Trophoblast cell (in vitro differentiated cells and primary cell): ENCODE measurements at regions not wholly inside any gene's neighbourhood (a gene's known extent, or its start where the extent isn't known, plus 50 kb on each side); places are given as distances from the start of the nearest gene placed in this dataset.

Experiments used
- DNase-seq, 2 donors: peaks; one replicate each; pipeline ENCODE4 v3.0.0-alpha.2; 2016
- H2AFZ ChIP-seq: 2 replicates; pipeline ENCODE4 v1.6.1; 2013; ENCODE audit warnings: low read length, moderate library complexity, mild to moderate bottlenecking; ENCODE audit not compliant: insufficient read depth, poor library complexity
- H2AK5ac ChIP-seq: 2 replicates; pipeline ENCODE4 v1.6.1; 2013; ENCODE audit warnings: mild to moderate bottlenecking, low read length
- H2BK120ac ChIP-seq: 2 replicates; pipeline ENCODE4 v1.6.1; 2013; ENCODE audit warnings: low read length, mild to moderate bottlenecking, moderate library complexity; ENCODE audit not compliant: insufficient read depth, poor library complexity
- H2BK12ac ChIP-seq: 2 replicates; pipeline ENCODE4 v1.6.1; 2013; ENCODE audit warnings: mild to moderate bottlenecking, low read length, moderate library complexity
- H2BK5ac ChIP-seq: 2 replicates; pipeline ENCODE4 v1.6.1; 2013; ENCODE audit warnings: low read length, low read depth, moderate library complexity, mild to moderate bottlenecking; ENCODE audit not compliant: poor library complexity
- H3K14ac ChIP-seq: 2 replicates; pipeline ENCODE4 v1.6.1; 2013; ENCODE audit warnings: mild to moderate bottlenecking, low read length
- H3K18ac ChIP-seq: 2 replicates; pipeline ENCODE4 v1.6.1; 2013; ENCODE audit warnings: mild to moderate bottlenecking, low read length
- H3K23ac ChIP-seq: 2 replicates; pipeline ENCODE4 v1.6.1; 2013; ENCODE audit warnings: low read length
- H3K27ac ChIP-seq: 2 replicates; pipeline ENCODE4 v1.5.1; 2013; ENCODE audit warnings: low read depth, mild to moderate bottlenecking, inconsistent platforms, low read length, moderate library complexity
- H3K27me3 ChIP-seq: 2 replicates; pipeline ENCODE4 v1.6.1; 2013; ENCODE audit warnings: inconsistent platforms, mild to moderate bottlenecking, low read length, moderate library complexity; ENCODE audit not compliant: insufficient read depth
- H3K36me3 ChIP-seq, 2 experiments: 1 replicate in 1 of 2; 2 replicates in 1 of 2; pipeline ENCODE4 v1.6.1; 2013; ENCODE audit warnings: low read length in 2 of 2, mild to moderate bottlenecking in 2 of 2, moderate library complexity in 1 of 2; ENCODE audit not compliant: insufficient read depth in 2 of 2, control insufficient read depth in 1 of 2
- H3K4ac ChIP-seq: 2 replicates; pipeline ENCODE4 v1.6.1; 2013; ENCODE audit warnings: low read depth, mild to moderate bottlenecking, low read length, moderate library complexity
- H3K4me1 ChIP-seq, 2 experiments: 1 replicate in 1 of 2; 2 replicates in 1 of 2; pipeline ENCODE4 v1.6.1; 2013; ENCODE audit warnings: low read length in 2 of 2, mild to moderate bottlenecking in 2 of 2, moderate library complexity in 1 of 2; ENCODE audit not compliant: insufficient read depth in 2 of 2, control insufficient read depth in 1 of 2
- H3K4me2 ChIP-seq: 2 replicates; pipeline ENCODE4 v1.6.1; 2013; ENCODE audit warnings: inconsistent platforms, mild to moderate bottlenecking, low read length, moderate library complexity
- H3K4me3 ChIP-seq: 2 replicates; pipeline ENCODE4 v1.5.1; 2013; ENCODE audit warnings: mild to moderate bottlenecking, low read depth, low read length, inconsistent platforms
- H3K79me1 ChIP-seq: one replicate; pipeline ENCODE4 v1.6.1; 2013; ENCODE audit warnings: low read length
- H3K79me2 ChIP-seq: 2 replicates; pipeline ENCODE4 v1.6.1; 2013; ENCODE audit warnings: low read length, mild to moderate bottlenecking; ENCODE audit not compliant: control insufficient read depth, insufficient read depth, poor library complexity
- H3K9ac ChIP-seq: 2 replicates; pipeline ENCODE4 v1.6.1; 2013; ENCODE audit warnings: mild to moderate bottlenecking, low read length
- H3K9me3 ChIP-seq: 2 replicates; pipeline ENCODE4 v1.6.1; 2013; ENCODE audit warnings: low read depth, mild to moderate bottlenecking, control low read depth, inconsistent platforms, low read length; ENCODE audit not compliant: insufficient read depth
- H4K12ac ChIP-seq: 2 replicates; pipeline ENCODE4 v1.6.1; 2013; ENCODE audit warnings: low read depth, mild to moderate bottlenecking, low read length, moderate library complexity
- H4K8ac ChIP-seq: 2 replicates; pipeline ENCODE4 v1.6.1; 2013; ENCODE audit warnings: low read depth, mild to moderate bottlenecking, low read length, moderate library complexity
- H4K91ac ChIP-seq: one replicate; pipeline ENCODE4 v1.6.1; 2013; ENCODE audit warnings: low read depth, mild to moderate bottlenecking, low read length, moderate library complexity
- WGBS: extraction: QIAGEN DNeasy Blood & Tissue Kit; methylation state at CpG from one replicate; pipeline ENCODE4 v1.1.7; 2013; ENCODE audit warnings: missing lambda C conversion rate; ENCODE audit not compliant: insufficient read length, insufficient coverage; ENCODE audit errors: extremely low coverage; 5-methylcytosine and 5-hydroxymethylcytosine counted together

DNA sequence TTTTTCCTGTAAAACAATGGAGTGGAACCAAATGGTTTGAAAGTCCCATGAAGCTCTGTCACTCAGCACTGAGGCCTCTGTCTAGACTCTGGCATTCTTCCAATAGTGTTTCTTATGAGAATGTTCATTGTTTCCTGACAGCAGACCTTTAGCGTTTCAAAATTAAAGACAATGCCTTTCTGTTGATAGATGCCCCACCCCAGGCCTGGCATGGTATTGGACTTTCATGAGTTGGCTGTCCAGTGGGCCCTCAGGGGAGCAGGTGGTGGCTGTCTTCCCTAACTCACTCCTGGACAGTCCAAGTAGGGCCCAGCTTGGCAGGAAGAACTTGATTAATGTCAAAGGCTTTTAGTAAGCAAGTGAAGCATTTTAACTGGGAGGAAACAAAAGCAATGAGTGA, 186.5 kb upstream of the CCL2 start:
- Histone ChIP-seq H3K23ac (no peak overlapping the region), H3K14ac (no peak overlapping the region), H4K91ac (no peak overlapping the region), H2BK120ac (no peak overlapping the region), H4K8ac (no peak overlapping the region), H3K4ac (no peak overlapping the region), H3K4me1 (no peaks in the 10 kb centered on the region), H3K79me2 (no peaks in the 10 kb centered on the region), H3K9ac (no peak overlapping the region), H3K79me1 (no peaks in the 10 kb centered on the region), H3K27ac (no peak overlapping the region), H2BK12ac (no peak overlapping the region), H3K9me3 (peaks cover 3% of the 10 kb centered on the region), H3K27me3 (no peaks in the 10 kb centered on the region), H3K18ac (no peak overlapping the region), H3K4me2 (no peak overlapping the region), H2AK5ac (no peak overlapping the region), H3K4me3 (no peak overlapping the region), H2BK5ac (no peak overlapping the region), H4K12ac (no peak overlapping the region), H3K36me3 (no peaks in the 10 kb centered on the region), H2AFZ (no peak overlapping the region)
- DNase-seq: no peak
- no CpG with 5 or more reads among the region's 1 CpG for WGBS

DNA sequence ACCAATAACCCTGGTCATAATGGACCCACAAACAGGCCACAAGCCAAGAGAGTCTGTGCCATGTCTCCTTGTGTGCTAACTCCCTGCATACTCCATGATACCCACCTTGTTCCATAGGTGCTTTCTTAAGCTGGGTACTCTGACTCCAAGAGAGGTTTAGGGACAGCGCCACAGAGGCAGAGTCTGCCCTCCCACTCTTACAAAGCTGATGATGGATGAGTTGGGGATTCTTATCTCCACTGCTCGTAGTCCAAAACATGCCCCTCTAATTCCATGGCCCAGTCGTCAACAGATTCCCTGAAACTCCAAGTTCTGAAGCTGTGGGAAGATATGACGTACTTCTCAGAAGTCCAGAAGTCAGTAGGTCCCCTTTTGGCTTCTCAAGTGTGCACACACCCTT, 184.4 kb upstream of the CCL2 start:
- Histone ChIP-seq H3K9me3 (peaks cover 3% of the 10 kb centered on the region), H3K9ac (no peak overlapping the region), H3K36me3 (no peaks in the 10 kb centered on the region), H2BK12ac (no peak overlapping the region), H3K4me2 (no peak overlapping the region), H3K4ac (no peak overlapping the region), H4K12ac (no peak overlapping the region), H3K27me3 (no peaks in the 10 kb centered on the region), H3K4me1 (no peaks in the 10 kb centered on the region), H3K14ac (no peak overlapping the region), H3K4me3 (no peak overlapping the region), H3K79me2 (no peaks in the 10 kb centered on the region), H4K91ac (no peak overlapping the region), H2AFZ (no peak overlapping the region), H3K27ac (no peak overlapping the region), H2AK5ac (no peak overlapping the region), H4K8ac (no peak overlapping the region), H3K18ac (no peak overlapping the region), H3K23ac (no peak overlapping the region), H2BK120ac (no peak overlapping the region), H3K79me1 (no peaks in the 10 kb centered on the region), H2BK5ac (no peak overlapping the region)
- DNase-seq: no peak
- no CpG with 5 or more reads among the region's 4 CpGs for WGBS

DNA sequence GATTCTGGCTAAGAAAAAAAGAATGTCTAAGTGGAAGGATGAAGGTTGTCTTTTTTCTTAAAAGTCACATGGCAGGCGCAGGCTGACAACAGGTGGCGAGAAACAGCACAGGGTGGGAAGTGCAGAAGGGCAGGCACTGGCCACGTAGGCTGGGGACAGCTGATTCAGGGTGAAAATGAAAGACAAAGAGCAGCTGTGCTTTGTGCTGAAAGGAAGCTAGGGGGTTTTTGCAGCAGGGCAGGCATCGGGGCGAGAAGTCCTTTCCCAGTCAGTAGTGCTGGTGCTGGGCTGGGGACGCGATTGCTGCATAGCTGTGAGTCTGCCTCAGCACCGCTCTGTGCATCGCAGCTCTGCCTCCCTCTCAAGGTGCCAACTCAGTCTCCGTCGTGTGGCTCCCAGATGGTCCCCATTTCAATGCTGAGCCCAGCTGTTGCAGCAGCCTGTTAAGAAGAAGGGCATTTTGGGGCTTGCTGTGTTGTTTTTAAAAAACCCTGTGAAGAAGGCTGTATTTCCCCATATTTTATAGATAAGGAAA, 183.1 kb upstream of the CCL2 start:
- no peak for DNase-seq
- Histone ChIP-seq H3K4ac (no peak overlapping the region), H2BK5ac (no peak overlapping the region), H2BK120ac (no peak overlapping the region), H2AK5ac (no peak overlapping the region), H4K91ac (no peak overlapping the region), H3K27me3 (no peaks in the 10 kb centered on the region), H2AFZ (no peak overlapping the region), H3K9ac (no peak overlapping the region), H3K36me3 (no peaks in the 10 kb centered on the region), H3K4me3 (no peak overlapping the region), H3K79me2 (no peaks in the 10 kb centered on the region), H3K9me3 (peaks cover 3% of the 10 kb centered on the region), H2BK12ac (no peak overlapping the region), H3K27ac (no peak overlapping the region), H3K79me1 (no peaks in the 10 kb centered on the region), H3K14ac (no peak overlapping the region), H3K23ac (no peak overlapping the region), H3K4me1 (no peaks in the 10 kb centered on the region), H3K4me2 (no peak overlapping the region), H4K12ac (no peak overlapping the region), H4K8ac (no peak overlapping the region), H3K18ac (no peak overlapping the region)
- WGBS: no CpG with 5 or more reads among the region's 11 CpGs

DNA sequence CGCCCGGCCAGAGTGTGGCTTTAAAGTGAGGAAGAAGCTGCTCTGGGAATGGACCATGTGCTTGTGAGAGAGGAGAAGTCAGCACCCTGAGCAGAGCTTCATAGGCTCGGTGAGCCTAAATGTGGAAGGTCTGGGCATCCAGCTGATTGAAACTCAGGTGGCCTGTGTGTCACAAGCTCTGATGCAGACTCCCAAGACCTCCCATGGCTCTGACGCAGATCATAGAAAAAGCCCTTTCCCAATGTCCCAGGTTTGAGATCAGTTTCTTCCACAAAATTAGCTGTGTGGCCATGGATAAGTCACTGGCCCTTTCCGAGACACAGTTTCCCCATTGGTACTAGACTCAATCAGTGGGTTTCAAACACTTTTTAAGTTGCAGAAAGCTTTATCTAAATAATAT, 180.0 kb upstream of the CCL2 start:
- no CpG with 5 or more reads among the region's 5 CpGs for WGBS
- Histone ChIP-seq H3K9ac (no peak overlapping the region), H3K36me3 (no peaks in the 10 kb centered on the region), H3K4me1 (no peaks in the 10 kb centered on the region), H3K9me3 (peaks cover 3% of the 10 kb centered on the region), H3K4ac (no peak overlapping the region), H3K23ac (no peak overlapping the region), H2AK5ac (no peak overlapping the region), H2BK120ac (no peak overlapping the region), H3K79me1 (no peaks in the 10 kb centered on the region), H2BK12ac (no peak overlapping the region), H4K8ac (no peak overlapping the region), H2BK5ac (no peak overlapping the region), H3K27ac (no peak overlapping the region), H3K27me3 (no peaks in the 10 kb centered on the region), H3K14ac (no peak overlapping the region), H4K91ac (no peak overlapping the region), H2AFZ (no peak overlapping the region), H3K18ac (no peak overlapping the region), H3K4me2 (no peak overlapping the region), H4K12ac (no peak overlapping the region), H3K79me2 (no peaks in the 10 kb centered on the region), H3K4me3 (no peak overlapping the region)
- DNase-seq: no peak
